HG03558 (cell line): ENCODE measurements at regions not wholly inside any gene's neighbourhood (a gene's known extent, or its start where the extent isn't known, plus 50 kb on each side); places are given as distances from the start of the nearest gene placed in this dataset.

Experiments used
- ATAC-seq: cut with Tn5 transposase; IDR thresholded peaks from one replicate; pipeline ENCODE4 v1.9.1; 2021; ENCODE audit warnings: moderate number of reproducible peaks; ENCODE audit not compliant: unreplicated experiment; ENCODE audit errors: extremely low read depth

DNA sequence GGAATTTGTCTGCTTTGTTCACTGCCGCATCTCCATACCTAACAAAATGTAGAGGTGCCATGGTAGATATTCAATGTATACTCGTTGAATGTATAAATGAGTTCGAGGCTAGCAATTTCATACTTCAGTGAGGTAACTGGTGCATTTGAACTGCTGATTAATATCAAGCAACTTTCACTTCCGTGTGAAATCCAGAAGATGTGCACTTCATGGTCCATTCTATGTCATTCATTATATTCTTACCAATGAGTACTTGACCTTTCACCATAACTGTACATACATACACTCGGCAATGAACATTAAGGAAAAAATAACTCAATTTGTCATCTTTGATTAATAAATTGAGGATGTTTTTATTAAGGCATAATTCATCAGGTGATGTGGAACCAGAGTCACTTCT lies 598.5 kb downstream of the ZNF385D start:
- ATAC-seq = no peak

DNA sequence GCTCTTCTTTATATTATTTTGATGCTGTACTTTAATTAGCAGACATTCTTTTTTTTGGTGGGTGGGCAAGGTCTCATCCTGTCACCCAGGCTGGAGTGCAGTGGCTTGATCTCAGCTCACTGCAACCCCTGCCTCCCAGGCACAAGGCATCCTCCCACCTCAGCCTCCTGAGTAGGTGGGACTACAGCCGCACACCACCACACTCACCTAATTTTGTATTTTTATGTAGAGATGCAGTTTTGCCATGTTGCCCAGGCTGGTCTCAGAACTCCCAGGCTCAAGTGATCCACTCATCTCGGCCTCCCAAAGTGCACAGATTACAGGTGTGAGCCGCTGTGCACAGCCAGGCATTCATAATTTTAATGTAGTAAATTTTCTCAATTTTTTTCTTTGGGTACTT lies 608.1 kb downstream of the ZNF385D start:
- ATAC-seq = no peak

DNA sequence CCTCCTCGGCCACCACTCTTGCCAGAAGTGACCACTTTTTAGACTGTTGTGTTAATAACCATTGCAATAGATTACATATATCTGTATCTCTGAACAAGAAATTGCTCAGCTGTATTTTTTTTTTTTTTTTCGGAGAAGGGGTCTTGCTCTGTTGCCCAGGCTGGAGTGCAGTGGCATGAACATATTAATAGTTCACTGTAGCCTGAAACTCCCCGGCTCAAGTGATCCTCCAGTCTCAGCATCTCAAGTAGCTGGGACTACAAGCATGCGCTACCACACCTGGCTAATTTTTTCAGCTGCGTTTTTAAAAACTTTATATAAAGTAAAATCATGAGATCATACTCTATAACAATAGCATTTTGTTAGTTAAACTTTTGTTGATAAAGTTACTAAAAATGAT lies 609.0 kb downstream of the ZNF385D start:
- ATAC-seq = no peak

- no peak for ATAC-seq
Measured at GRCh38 chr3:21140785-21141184, 610.2 kb downstream of the ZNF385D start.

DNA sequence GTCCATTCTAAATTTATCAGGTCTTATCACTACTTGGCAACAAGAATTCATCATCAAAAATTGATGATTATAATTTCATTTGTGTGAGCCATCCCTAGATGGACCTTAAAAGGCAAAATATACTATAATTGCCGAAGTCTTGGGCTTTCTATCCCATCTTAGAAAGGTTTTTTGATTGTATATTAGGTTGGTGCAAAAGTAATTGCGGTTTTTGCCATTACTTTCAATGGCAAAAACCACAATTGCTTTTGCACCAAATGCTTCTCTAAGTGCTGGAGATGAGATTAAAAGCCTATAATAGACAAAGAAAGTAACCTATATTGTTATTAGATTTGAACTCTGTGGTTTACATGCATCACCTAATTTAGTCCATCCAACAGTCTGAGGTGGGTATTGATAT lies 612.9 kb downstream of the ZNF385D start:
- no peak for ATAC-seq

DNA sequence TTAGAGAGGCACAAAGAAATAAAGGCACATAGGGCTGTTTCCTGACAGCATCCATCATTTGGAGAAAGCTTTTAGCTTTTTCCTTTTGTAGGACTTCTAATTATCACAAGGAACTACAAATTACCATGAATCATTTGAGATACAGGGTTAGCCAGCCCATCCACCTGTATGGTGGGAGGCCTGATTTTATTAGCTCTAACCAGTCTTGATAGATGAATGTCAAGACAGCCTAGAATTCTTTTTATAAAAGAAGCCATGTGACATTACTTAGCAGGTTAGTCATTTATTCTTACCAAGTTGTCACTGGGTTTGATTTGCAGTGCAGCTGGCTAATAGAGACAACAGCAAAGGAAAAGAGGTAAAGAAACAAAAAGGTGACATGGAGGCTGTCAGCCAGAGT lies 618.1 kb downstream of the ZNF385D start:
- ATAC-seq = no peak

DNA sequence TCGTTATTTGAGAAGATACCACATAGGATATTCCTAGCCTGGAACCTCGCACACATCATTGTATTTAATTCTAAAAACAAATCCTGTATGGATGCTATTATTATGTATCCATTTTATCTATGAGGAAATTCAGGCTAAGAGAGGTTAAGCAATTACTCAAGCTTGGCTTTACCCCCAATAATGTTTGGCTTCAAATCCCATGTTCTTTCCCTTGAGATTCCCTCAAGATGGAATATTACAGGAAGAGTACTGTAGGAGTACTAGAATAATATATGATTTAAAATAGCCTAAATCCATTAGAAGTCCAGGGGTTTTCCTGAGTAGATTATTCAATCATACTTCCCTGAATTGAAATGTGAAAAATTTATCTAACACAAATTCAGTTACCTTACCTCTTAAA lies 630.2 kb downstream of the ZNF385D start:
- ATAC-seq = no peak

GRCh38 chr3:21117370-21117769 lies 633.6 kb downstream of the ZNF385D start:
- ATAC-seq = no peak

GRCh38 chr3:21109056-21109455 lies 642.0 kb downstream of the ZNF385D start:
- no peak for ATAC-seq

- no peak for ATAC-seq
Measured at GRCh38 chr3:21105784-21106183, 645.2 kb downstream of the ZNF385D start.

- no peak for ATAC-seq
Measured at GRCh38 chr3:21100656-21101359, 650.2 kb downstream of the ZNF385D start.

- no peak for ATAC-seq
Measured at GRCh38 chr3:21094686-21095085, 656.3 kb downstream of the ZNF385D start.

DNA sequence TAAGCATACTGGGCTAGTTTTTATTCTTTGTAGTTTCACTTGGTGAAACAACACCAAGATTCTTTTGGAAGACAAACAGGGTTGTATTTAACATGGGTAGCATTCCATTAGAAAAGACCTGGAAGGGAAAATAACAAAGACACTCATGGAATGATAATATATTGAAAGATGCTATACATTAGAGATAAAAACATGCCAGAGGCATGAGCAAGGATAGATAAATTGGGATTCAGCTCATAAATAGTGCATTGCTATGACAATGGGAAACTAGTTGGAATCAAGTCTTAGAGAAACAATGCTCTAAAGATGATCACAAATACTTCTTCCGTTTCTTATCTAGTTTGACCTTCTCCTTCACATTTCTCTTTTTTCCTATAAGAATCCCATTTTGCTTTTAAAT lies 677.4 kb downstream of the ZNF385D start:
- ATAC-seq = no peak

DNA sequence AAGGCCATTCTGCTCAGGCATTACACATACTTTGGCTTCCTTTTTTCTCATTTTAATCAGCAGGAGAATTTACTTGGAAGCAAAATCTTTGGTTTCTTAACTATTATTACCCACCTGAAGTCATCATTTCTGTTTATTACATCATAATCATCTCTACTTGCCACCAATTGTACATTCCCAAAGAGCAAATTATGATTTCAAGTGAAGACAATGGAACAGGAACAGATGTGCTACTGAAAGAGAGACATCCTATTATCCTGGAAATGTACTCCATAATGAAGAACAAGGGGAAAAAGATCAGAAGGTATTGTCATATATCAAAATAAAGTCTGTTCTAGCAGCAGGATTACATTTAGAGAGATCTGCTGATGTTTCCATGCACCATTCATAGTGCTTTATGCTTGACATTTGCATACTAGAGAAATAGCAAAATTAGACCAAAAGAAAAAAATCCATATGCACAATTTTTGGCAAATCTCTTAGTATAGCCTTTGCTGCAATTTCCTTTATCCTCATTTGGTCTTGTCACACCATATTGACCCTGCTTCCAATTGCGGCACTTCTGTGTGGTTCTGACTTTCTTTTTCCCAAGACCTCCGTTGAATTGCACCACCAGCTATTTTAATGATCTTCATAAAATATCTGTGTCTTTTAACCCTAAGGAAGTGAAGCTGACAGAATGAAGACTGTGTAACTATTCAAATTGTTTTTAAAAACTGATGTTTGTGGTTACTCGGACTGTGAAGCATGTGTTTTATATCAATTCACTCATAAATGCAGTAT lies 683.8 kb downstream of the ZNF385D start:
- no peak for ATAC-seq

DNA sequence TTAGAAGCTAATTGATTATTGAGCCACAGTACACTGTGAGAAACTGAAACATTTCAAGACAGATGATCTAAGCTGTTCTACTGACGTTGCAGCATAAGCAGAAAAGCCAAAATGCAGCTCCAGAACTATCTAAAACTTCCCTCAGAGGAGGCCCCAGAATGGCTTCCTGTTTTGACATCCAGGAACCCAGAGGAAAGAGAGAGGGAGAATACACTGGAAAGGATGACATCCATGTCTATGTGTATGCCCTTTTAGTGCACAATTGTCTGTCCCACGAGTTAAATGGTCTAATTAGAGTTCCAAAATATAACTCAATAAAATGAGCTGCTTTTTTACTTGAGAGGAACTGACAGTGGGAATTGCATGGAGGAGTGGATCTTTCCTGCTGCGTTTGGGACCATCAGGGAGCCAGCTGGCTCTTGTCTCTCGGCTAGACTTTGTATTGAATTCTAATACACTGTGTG lies 688.1 kb downstream of the ZNF385D start:
- ATAC-seq = no peak

DNA sequence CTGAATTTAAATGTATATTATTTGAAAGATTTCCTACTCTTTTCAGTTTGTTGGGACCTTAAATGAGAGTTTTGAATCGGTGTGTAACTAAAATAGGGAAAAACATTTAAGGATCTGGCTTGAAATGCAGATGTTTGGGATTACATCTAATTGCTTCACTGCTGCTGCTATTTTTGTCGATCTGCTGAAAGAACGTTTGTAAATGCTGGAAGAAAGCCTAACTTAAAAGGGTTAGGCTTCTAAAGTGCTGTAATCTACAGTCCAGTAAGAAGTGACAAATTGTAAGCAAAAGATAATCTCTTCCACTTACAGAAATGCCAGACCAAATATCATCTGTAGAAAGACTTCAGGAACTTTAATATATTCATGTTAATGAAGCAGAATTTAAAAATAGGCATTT lies 691.6 kb downstream of the ZNF385D start:
- ATAC-seq = no peak

- ATAC-seq = no peak
Measured at GRCh38 chr3:21056293-21056692, 694.7 kb downstream of the ZNF385D start.

- ATAC-seq = no peak
Measured at GRCh38 chr3:21055015-21055414, 696.0 kb downstream of the ZNF385D start.

GRCh38 chr3:21054064-21054463 lies 696.9 kb downstream of the ZNF385D start:
- ATAC-seq = no peak

GRCh38 chr3:21049334-21050062 lies 701.5 kb downstream of the ZNF385D start:
- no peak for ATAC-seq

GRCh38 chr3:21043139-21043538 lies 707.9 kb downstream of the ZNF385D start:
- no peak for ATAC-seq
